GM12878 (cell line): ENCODE measurements at regions not wholly inside any gene's neighbourhood (a gene's known extent, or its start where the extent isn't known, plus 50 kb on each side); places are given as distances from the start of the nearest gene placed in this dataset.

Experiments used
- BCLAF1 ChIP-seq: fragments of 450-650 bp; IDR thresholded peaks from 2 replicates; pipeline ENCODE4 v1.6.1; 2017; ENCODE audit warnings: antibody characterized with exemption, mild to moderate bottlenecking, moderate library complexity
- FOXK2 ChIP-seq: fragments of 450-650 bp; IDR thresholded peaks from 2 replicates; pipeline ENCODE4 v1.6.1; 2017; ENCODE audit warnings: mild to moderate bottlenecking, moderate library complexity
- SMC3 ChIP-seq: IDR thresholded peaks from 2 replicates; pipeline ENCODE4 v1.6.1; 2011; ENCODE audit warnings: low read length, improper control_type of control experiment, borderline replicate concordance
- SREBF2 ChIP-seq: IDR thresholded peaks from 2 replicates; pipeline ENCODE4 v1.6.1; 2012; ENCODE audit warnings: mild to moderate bottlenecking, low read length
- TF ChIP-seq, protein P1 (sequence below): fragments of 450-650 bp; formaldehyde crosslinking; IDR thresholded peaks from 2 replicates; pipeline ENCODE4 v1.5.0; 2022; ENCODE audit warnings: mild to moderate bottlenecking, missing genetic modification characterization
- TF ChIP-seq, protein P2 (sequence below): IDR thresholded peaks from 2 replicates; pipeline ENCODE4 v1.6.1; 2012; ENCODE audit warnings: low read depth, low read length, improper control_type of control experiment
- TF ChIP-seq, protein P3 (sequence below): IDR thresholded peaks from 2 replicates; pipeline ENCODE4 v1.6.1; 2012; ENCODE audit warnings: improper control_type of control experiment, low read depth, low read length; ENCODE audit not compliant: insufficient replicate concordance

- TF ChIP-seq, protein P1, sequence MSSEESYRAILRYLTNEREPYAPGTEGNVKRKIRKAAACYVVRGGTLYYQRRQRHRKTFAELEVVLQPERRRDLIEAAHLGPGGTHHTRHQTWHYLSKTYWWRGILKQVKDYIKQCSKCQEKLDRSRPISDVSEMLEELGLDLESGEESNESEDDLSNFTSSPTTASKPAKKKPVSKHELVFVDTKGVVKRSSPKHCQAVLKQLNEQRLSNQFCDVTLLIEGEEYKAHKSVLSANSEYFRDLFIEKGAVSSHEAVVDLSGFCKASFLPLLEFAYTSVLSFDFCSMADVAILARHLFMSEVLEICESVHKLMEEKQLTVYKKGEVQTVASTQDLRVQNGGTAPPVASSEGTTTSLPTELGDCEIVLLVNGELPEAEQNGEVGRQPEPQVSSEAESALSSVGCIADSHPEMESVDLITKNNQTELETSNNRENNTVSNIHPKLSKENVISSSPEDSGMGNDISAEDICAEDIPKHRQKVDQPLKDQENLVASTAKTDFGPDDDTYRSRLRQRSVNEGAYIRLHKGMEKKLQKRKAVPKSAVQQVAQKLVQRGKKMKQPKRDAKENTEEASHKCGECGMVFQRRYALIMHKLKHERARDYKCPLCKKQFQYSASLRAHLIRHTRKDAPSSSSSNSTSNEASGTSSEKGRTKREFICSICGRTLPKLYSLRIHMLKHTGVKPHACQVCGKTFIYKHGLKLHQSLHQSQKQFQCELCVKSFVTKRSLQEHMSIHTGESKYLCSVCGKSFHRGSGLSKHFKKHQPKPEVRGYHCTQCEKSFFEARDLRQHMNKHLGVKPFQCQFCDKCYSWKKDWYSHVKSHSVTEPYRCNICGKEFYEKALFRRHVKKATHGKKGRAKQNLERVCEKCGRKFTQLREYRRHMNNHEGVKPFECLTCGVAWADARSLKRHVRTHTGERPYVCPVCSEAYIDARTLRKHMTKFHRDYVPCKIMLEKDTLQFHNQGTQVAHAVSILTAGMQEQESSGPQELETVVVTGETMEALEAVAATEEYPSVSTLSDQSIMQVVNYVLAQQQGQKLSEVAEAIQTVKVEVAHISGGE, result no peak
- TF ChIP-seq, protein P2, sequence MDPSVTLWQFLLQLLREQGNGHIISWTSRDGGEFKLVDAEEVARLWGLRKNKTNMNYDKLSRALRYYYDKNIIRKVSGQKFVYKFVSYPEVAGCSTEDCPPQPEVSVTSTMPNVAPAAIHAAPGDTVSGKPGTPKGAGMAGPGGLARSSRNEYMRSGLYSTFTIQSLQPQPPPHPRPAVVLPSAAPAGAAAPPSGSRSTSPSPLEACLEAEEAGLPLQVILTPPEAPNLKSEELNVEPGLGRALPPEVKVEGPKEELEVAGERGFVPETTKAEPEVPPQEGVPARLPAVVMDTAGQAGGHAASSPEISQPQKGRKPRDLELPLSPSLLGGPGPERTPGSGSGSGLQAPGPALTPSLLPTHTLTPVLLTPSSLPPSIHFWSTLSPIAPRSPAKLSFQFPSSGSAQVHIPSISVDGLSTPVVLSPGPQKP, result no peak
- no peak for TF ChIP-seq SMC3
- TF ChIP-seq, protein P3, sequence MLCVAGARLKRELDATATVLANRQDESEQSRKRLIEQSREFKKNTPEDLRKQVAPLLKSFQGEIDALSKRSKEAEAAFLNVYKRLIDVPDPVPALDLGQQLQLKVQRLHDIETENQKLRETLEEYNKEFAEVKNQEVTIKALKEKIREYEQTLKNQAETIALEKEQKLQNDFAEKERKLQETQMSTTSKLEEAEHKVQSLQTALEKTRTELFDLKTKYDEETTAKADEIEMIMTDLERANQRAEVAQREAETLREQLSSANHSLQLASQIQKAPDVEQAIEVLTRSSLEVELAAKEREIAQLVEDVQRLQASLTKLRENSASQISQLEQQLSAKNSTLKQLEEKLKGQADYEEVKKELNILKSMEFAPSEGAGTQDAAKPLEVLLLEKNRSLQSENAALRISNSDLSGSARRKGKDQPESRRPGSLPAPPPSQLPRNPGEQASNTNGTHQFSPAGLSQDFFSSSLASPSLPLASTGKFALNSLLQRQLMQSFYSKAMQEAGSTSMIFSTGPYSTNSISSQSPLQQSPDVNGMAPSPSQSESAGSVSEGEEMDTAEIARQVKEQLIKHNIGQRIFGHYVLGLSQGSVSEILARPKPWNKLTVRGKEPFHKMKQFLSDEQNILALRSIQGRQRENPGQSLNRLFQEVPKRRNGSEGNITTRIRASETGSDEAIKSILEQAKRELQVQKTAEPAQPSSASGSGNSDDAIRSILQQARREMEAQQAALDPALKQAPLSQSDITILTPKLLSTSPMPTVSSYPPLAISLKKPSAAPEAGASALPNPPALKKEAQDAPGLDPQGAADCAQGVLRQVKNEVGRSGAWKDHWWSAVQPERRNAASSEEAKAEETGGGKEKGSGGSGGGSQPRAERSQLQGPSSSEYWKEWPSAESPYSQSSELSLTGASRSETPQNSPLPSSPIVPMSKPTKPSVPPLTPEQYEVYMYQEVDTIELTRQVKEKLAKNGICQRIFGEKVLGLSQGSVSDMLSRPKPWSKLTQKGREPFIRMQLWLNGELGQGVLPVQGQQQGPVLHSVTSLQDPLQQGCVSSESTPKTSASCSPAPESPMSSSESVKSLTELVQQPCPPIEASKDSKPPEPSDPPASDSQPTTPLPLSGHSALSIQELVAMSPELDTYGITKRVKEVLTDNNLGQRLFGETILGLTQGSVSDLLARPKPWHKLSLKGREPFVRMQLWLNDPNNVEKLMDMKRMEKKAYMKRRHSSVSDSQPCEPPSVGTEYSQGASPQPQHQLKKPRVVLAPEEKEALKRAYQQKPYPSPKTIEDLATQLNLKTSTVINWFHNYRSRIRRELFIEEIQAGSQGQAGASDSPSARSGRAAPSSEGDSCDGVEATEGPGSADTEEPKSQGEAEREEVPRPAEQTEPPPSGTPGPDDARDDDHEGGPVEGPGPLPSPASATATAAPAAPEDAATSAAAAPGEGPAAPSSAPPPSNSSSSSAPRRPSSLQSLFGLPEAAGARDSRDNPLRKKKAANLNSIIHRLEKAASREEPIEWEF, result no peak
- TF ChIP-seq FOXK2, result no peak
- no peak for TF ChIP-seq BCLAF1
- TF ChIP-seq SREBF2, result no peak
- TF ChIP-seq, all 136 proteins: peak for 0
These were observed 108.7 kb upstream of the PFKP start (continued) for GRCh38 chr10:2958659-2959058.
